A673 (cell line): ENCODE measurements at regions not wholly inside any gene's neighbourhood (a gene's known extent, or its start where the extent isn't known, plus 50 kb on each side); places are given as distances from the start of the nearest gene placed in this dataset.

ENCODE experiments used
- BruUV-seq: library from RNA; stranded (reverse); fragments of 400-500 nt; replicated peaks from 2 replicates; lab custom pipeline; 2021; lab: Mats Ljungman, UMichigan
- CTCF ChIA-PET: fragments of 300-600 bp; sonication (Branson Sonifier 250); formaldehyde crosslinking; loops from one replicate; lab custom pipeline; 2022; ENCODE audit warnings: antibody characterized with exemption; lab: Charles Lee
- POLR2A ChIA-PET: fragments of 300-600 bp; sonication (Branson Sonifier 250); formaldehyde crosslinking; loops from one replicate; lab custom pipeline; 2022; ENCODE audit warnings: antibody characterized with exemption; ENCODE audit not compliant: low non-redundant PET; lab: Charles Lee
- DNase-seq: peaks from one replicate; pipeline ENCODE4 v3.0.0-alpha.2; 2015; ENCODE audit warnings: low spot score
- H3K27ac ChIP-seq: fragments of 200-600 bp; sonication (generic); 2 replicates; pipeline ENCODE4 v1.5.1; 2016; ENCODE audit warnings: mixed run types, low read depth, mild to moderate bottlenecking, mixed read lengths, antibody characterized with exemption, low read length; ENCODE audit not compliant: poor library complexity, severe bottlenecking
- H3K27me3 ChIP-seq: fragments of 200-600 bp; sonication (generic); replicated peaks from 2 replicates; pipeline ENCODE4 v1.6.1; 2017; ENCODE audit warnings: mixed run types, low read depth, mild to moderate bottlenecking, mixed read lengths, antibody characterized with exemption, low read length; ENCODE audit not compliant: insufficient read depth, poor library complexity
- H3K36me3 ChIP-seq: fragments of 200-600 bp; sonication (generic); 2 replicates; pipeline ENCODE4 v1.6.1; 2016; ENCODE audit warnings: mixed run types, mild to moderate bottlenecking, mixed read lengths, antibody characterized with exemption, low read length; ENCODE audit not compliant: insufficient read depth, poor library complexity, severe bottlenecking
- H3K4me1 ChIP-seq: fragments of 200-600 bp; sonication (generic); 2 replicates; pipeline ENCODE4 v1.6.1; 2017; ENCODE audit warnings: mixed run types, mild to moderate bottlenecking, mixed read lengths, antibody characterized with exemption, low read length; ENCODE audit not compliant: insufficient read depth, poor library complexity, severe bottlenecking
- H3K4me3 ChIP-seq: fragments of 200-600 bp; sonication (generic); 2 replicates; pipeline ENCODE4 v1.5.1; 2016; ENCODE audit warnings: low read depth, mixed run types, mild to moderate bottlenecking, mixed read lengths, low read length; ENCODE audit not compliant: poor library complexity, severe bottlenecking
- H3K9me3 ChIP-seq: fragments of 200-600 bp; sonication (generic); 2 replicates; pipeline ENCODE4 v1.6.1; 2016; ENCODE audit warnings: mixed run types, low read depth, mild to moderate bottlenecking, mixed read lengths, antibody characterized with exemption, low read length; ENCODE audit not compliant: poor library complexity, severe bottlenecking
- EZH2 ChIP-seq: fragments of 200-600 bp; sonication (generic); IDR thresholded peaks from 2 replicates; pipeline ENCODE4 v1.6.1; 2017; ENCODE audit warnings: borderline replicate concordance, low read depth, mild to moderate bottlenecking, mixed read lengths, antibody characterized with exemption, low read length; ENCODE audit not compliant: poor library complexity, severe bottlenecking
- intact Hi-C: fragments of 100-400 bp; cut with micrococcal nuclease; formaldehyde crosslinking; loops from one replicate; pipeline ENCODE4 v1.10.0; 2022; ENCODE audit not compliant: unreplicated experiment
- TF ChIP-seq, protein P1 (sequence below): fragments of 300-800, 200-600 bp; sonication (generic); conservative IDR thresholded peaks from 2 replicates; pipeline ENCODE4 v1.5.1; 2017; ENCODE audit warnings: low read depth, mild to moderate bottlenecking, antibody characterized with exemption, low read length, moderate library complexity, mixed read lengths

DNA sequence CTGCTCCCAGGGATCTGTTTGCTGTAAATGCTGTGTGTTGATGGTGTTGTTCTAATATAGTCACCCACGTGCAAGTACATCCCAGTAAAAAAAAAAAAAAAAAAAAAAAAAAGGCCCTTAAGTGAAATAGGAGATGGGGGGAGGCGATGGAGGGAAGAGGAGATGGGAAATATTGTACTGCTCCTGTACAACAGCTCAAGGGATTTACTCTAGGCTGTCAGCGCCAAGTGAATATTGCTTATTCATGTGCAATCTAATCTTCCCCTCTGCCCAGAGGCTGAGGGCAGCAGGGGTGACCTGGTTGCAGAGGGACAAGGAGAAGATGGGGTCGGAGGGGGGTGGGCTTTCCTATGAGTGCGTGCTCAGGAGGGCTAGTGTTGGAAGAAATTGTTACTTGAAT is 206.2 kb upstream of the CADM1 start:
- CTCF ChIA-PET = interaction anchor here (0.7 kb wide), 1 partner anchor 42 kb away, joined by 5 read pairs; no protein-coding TSS in a partner anchor
- no peak overlapping the region for H3K4me3 ChIP-seq
- no peaks in the 10 kb centered on the region for H3K27me3 ChIP-seq
- H3K27ac ChIP-seq = no peak overlapping the region
- no peaks in the 10 kb centered on the region for H3K36me3 ChIP-seq
- no peaks in the 10 kb centered on the region for H3K4me1 ChIP-seq
- H3K9me3 ChIP-seq = no peaks in the 10 kb centered on the region
- POLR2A ChIA-PET = no interaction called here
- TF ChIP-seq, protein P1, sequence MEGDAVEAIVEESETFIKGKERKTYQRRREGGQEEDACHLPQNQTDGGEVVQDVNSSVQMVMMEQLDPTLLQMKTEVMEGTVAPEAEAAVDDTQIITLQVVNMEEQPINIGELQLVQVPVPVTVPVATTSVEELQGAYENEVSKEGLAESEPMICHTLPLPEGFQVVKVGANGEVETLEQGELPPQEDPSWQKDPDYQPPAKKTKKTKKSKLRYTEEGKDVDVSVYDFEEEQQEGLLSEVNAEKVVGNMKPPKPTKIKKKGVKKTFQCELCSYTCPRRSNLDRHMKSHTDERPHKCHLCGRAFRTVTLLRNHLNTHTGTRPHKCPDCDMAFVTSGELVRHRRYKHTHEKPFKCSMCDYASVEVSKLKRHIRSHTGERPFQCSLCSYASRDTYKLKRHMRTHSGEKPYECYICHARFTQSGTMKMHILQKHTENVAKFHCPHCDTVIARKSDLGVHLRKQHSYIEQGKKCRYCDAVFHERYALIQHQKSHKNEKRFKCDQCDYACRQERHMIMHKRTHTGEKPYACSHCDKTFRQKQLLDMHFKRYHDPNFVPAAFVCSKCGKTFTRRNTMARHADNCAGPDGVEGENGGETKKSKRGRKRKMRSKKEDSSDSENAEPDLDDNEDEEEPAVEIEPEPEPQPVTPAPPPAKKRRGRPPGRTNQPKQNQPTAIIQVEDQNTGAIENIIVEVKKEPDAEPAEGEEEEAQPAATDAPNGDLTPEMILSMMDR = no peak
- no peak for TF ChIP-seq EZH2
- DNase-seq = no peak
- intact Hi-C loops = no loop called here
- no TSS peak for BruUV-seq

DNA sequence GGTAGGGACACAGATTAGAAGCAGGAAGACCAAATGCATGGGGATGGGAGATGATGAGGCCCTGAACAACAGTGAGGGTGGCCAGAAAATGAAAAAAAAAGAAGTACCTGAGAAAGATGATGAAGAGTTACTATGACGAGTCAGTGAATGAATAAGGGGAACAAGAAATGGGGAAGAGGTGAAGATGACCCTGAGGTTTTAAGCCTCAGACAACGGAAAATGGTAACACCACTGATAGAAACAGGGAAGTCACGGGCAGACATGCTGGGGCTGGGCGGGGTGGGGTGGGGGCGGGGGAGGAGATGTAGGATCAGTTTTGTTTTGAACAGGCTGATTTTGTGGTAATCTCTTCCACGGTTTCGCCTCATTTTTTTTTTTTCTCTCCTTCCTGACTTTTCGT is 205.1 kb upstream of the CADM1 start:
- no peaks in the 10 kb centered on the region for H3K27me3 ChIP-seq
- TF ChIP-seq EZH2 = no peak
- TF ChIP-seq, protein P1 = no peak
- POLR2A ChIA-PET = no interaction called here
- no peaks in the 10 kb centered on the region for H3K9me3 ChIP-seq
- H3K27ac ChIP-seq = no peak overlapping the region
- DNase-seq = no peak
- intact Hi-C loops = no loop called here
- CTCF ChIA-PET = no interaction called here
- H3K4me3 ChIP-seq = no peak overlapping the region
- no peaks in the 10 kb centered on the region for H3K36me3 ChIP-seq
- no peaks in the 10 kb centered on the region for H3K4me1 ChIP-seq
- BruUV-seq = no TSS peak

DNA sequence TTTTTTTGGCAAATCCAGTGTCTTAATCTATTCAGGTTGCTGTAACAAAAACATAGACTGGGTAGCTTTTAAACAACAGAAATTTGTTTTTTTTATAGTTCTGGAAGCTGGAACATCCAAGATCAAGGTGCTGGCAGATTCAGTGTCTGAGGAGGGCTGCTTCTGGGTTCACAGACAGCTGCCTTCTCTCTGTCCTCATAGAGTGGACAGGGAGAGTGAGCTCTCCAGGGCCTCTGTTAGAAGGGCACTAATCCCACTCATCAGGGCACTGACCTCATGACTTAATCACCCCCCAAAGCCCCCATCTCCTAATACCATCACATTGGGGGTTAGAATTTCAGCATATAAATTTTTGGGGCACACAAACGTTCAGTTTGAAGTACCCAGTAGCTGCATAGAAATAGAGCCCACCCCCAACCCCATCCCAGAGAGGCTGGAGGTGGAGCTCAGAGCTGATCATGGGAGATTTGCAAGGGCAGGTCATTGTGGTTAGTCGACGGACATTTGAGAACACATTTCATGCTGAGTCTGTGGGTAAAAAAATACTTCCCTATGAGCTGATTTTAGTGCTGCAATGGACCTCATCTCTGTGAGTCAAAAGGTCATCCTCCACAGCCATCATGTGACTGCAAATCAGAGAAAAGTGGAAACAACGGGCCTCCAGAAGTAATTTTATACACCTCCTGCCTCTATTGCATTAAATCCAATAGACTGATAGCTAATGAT is 203.1 kb upstream of the CADM1 start:
- no peak for TF ChIP-seq EZH2
- TF ChIP-seq, protein P1 = no peak
- Histone ChIP-seq H3K9me3 (no peaks in the 10 kb centered on the region), H3K4me3 (no peak overlapping the region), H3K27ac (no peak overlapping the region), H3K36me3 (no peaks in the 10 kb centered on the region), H3K27me3 (no peaks in the 10 kb centered on the region), H3K4me1 (no peaks in the 10 kb centered on the region)
- ChIA-PET POLR2A (no interaction called here), CTCF (interaction anchor here (0.7 kb wide), 1 partner anchor 189 kb away, joined by 3 read pairs; no protein-coding TSS in a partner anchor)
- no peak for DNase-seq
- no TSS peak for BruUV-seq
- intact Hi-C loops = no loop called here
